ENCODE measurements at regions not wholly inside any gene's neighbourhood (a gene's known extent, or its start where the extent isn't known, plus 50 kb on each side); places are given as distances from the start of the nearest gene placed in this dataset.
"Not testable (repeated sequence)": the region's sequence is repeated elsewhere in the genome, so short reads cannot be mapped to it uniquely, and the experiment has no call there.

DNA sequence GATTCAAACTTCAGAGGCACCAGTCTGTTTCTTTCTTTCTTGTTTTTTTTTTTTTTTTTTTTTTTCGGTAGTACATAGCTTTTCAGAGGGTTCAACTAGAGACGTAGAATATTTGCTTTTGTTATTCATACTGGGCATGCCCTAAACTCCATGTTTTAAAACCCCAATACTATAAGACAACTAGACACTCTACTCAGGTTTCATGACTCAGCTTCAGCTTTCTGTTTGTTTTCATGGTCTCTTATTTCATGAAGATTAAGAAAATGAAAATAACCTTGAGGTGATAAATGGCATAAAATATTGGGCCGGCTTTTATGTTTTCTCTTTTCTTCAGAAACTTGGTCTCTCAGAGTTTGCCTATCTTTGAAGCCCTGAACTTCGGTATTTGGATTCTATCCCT, 2126.3 kb upstream of the ACO1 start:
- DNase-seq, result no peak

DNA sequence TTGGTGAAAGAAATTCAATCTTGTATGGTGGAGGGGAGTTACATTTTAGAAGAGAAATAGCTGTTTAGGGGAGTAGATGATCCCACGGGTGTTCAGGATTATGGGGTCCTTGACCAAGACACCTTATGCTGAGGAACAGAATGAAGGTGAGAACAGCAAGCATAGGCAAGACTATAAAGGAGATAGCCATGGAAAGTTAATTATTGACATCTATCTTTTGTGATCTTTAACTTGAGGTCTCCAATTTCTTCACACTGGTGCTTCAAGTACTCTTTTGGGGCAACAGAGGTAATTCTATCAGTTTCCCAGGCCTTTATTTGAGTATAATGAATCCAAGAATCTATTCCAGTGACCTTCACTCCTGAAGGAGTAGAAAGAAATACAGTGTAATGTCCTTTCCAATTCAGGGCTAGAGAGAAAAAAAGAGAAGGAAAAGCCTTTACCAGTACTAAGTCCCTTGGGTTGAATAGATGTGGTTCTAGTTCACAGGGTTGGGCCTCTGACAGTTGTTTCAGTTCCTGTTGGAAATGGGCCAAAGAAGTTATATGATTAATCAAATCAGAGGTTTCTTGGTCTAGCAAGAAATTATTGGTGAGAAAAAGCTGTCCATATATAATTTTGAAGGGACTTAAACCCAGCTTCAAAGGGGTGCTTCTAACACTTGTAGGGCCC, 2104.1 kb upstream of the ACO1 start:
- DNase-seq, result no peak

DNA sequence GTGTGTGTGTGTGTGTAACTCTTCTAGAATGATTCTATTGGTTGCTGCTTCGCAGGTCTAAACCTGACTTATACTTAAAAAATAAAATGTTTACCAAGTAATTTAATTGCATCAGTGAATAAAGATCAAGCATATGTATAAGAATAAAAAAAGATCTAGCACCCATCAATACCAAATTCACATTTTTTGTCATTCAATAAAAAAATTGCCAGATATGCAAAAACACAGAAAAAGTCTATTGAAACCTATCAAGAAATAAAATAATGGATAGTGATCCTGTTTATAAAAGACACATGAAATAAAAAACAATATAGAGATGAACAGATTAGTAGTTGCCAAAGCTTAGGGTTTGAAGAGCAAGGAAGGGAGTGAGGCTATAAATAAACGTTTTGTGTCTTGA, 2095.0 kb upstream of the ACO1 start:
- DNase-seq, result no peak

DNA sequence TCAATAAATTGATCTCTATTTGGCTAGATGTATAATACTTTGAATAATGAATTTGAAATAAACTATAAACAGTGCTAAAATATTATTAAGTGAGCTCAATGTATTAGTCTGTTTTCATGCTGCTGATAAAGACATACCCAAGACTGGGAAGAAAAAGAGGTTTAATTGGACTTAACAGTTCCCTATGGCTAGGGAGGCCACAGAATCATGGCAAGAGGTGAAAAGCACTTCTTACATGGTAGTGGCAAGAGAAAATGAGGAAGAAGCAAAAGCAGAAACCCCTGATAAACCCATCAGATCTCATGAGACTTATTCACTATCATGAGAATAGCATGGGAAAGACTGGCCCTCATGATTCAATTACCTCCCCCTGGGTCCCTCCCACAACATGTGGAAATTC, 2092.4 kb upstream of the ACO1 start:
- not testable (repeated sequence) for DNase-seq

DNA sequence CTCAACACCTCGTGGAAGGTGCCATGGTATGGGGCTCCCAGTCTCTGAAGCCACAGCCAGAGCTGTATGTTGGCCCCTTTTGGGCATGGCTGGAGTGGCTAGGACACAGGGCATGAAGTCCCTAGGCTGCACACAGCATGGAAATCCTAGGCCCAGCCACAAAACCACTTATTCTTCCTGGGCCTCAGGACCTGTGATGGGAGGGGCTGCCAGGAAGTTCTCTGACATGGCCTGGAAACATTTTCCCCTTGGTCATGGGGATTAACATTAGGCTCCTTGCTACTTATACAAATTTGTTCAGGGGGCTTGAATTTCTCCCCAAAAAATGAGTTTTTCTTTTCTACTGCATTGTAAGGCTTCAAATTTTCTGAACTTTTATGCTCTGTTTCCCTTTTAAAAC, 2091.2 kb upstream of the ACO1 start:
- DNase-seq, result no peak

DNA sequence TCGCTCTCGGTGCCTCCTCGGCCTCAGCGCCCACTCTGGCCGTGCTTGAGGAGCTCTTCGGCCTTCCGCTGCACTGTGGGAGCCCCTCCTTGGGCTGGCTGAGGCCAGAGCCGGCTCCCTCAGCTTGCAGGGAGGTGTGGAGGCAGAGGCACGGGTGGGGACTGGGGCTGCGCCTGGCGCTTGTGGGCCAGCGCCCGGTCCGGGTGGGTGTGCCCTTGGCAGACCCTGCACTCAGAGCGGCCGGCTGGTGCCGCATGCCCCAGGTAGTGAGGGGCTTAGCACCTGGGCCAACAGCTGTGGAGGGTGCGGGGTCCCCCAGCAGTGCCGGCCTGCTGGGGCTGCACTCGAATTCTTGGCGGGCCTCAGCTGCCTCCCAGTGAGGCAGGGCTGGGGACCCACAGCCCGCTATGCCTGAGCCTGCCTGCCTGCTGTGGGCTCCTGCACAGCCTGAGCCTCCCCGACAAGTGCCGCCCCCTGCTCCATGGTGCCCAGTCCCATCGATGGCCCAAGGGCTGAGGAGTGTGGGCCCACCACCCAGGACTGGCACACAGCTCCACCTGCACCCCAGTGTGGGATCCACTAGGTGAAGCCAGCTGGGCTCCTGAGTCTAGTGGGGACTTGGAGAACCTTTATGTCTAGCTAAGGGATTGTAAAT, 2085.2 kb upstream of the ACO1 start:
- DNase-seq, result no peak

DNA sequence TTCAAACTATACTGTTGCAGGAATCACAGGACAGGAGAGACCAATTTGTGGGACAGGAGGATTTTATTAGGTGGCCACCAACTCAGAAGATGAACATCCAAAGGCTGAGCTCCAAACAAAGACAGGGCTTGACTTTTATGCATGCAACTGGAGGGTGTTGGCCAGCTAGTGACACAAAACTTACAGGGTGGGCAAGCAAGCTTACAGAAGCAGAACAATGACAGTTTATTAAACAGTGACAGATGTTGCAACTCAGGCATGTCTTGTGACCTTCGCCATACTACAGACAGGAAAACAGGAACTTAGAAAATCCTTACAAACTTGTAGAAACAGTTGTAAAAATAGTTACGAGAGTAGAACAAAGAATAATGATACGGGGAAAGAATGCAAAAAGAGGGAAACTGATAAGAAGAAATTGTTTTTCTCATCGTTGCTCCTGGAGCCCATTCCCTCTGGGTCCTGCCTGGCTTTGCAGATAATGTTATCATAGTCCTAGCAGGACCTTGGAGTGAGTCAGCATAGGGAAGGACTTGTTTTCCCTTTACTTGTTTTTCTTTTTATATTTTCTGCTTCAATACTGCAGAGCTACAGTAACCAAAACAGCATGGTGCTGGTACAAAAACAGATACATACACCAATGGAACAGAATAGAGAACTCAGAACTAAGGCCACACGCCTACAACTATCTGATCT, 2083.0 kb upstream of the ACO1 start:
- DNase-seq, result no peak

DNA sequence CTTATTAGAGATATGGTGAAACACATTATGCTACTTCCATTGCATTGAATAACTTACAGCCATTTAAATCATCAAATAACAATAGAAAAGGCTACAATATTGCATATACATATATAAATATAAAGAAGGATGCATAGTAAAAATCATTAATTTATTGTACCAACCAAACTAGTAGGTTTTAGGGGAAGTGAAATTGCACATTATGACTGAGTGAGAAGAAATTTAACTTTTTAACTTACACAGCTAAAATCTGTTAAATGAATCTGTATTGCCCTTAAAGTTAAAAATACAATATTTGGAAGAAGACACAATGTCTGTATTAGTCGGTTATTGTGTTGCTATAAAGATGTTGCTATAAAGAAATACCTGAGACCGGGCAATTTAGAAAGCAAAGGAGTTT, 2073.7 kb upstream of the ACO1 start:
- no peak for DNase-seq

DNA sequence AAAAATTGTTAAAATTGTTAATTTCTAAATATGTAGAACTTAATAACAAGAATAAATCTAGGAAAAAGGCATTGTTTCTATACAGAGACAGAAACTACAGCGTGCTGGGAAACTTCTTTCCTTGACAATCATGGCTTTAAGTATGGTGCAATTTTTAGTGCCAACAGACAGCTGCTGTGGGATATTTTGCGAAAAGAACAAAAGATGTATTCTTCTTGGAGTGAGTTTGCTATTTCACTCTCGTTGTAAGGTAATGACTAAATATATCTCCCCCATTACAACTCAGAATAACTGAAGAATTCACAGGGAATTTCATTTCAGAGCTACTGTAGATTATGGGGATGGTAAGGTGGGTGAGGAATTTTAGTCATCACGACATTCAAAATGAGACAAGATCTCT, 2055.0 kb upstream of the ACO1 start:
- DNase-seq, result no peak

DNA sequence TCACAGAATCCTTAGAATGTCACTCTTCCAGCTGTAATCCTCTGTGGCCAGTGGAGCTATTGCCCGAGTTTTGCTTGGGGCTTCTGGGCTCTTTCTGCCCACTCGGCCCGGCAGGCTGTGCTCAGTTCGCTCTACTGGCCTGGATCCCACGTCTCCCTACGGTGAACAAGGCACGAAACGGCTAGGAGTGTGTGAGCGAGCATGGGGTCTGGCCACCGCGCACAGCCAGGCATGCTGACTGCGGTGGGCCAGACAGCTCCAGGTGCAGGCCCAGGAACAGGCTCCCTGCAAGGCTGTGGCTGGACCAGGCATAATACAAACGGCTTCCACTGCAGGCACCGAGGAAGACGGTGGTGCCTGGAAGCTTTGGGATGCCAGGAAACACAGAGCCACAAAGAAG, 2035.5 kb upstream of the ACO1 start:
- DNase-seq, result no peak

DNA sequence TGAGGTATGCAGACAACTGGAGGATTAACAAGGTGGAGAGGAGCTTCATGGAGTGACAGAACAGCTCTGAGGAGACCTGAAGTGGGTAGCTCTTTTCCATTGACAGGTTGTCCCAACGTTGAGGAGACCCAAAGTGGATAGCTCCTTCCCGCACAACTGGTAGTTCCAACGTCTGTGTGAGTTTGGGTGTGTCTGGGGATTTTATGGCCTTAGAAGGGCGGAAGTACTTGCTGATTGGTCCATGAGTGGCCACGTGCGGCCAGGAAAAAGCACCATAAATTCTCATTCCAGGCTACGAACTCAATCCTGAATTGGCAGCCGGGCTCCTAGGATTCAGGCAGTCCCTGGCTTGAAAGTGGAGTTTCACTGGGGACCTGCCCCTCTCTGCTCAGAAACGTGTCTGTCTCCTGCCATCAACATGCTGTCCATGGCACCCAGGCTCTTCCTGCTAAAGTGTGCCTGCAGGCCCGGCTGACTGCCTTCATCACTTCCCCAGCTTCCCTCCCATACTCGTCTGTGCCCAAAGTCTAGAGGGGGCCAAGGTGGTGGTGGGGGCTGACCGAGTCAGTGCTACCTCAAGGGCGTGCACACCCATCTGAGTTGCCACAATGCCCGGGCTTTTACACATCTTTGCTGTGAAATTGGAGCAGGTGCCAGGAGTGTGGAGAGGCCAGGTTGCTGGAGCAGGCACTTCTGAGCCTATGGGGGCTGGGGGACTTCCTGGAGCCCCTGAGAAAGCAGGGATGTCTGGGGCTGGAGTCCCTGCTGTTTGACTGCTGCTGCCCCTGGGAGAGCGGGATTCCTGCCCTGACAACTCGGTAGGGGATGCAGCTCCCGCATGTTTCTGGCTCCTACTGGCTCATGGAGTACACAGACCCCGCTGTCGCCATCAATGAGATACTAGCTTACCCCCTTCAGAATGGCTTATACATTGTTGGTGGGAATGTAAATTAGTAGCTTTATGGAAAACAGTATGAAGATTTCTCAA, 2034.6 kb upstream of the ACO1 start:
- no peak for DNase-seq

DNA sequence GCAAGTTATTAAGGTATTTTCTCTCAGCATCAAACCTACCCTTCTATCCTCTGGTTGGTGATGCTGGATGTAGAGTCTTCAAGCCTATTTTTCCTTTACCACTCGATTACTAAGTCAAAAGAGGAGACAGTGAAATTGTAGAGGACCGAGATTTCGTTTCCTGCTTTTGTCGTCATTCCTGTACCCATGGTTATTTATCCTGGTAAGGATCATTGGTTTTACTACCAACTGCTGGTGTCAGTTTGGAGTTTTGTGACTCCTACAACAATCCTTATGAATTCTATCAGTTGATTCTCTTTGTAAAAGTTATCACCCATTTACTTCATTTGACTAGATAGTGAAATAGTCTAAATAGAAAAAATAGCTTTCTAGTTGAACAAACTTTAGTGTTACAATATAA, 2028.2 kb upstream of the ACO1 start:
- DNase-seq, result no peak

DNA sequence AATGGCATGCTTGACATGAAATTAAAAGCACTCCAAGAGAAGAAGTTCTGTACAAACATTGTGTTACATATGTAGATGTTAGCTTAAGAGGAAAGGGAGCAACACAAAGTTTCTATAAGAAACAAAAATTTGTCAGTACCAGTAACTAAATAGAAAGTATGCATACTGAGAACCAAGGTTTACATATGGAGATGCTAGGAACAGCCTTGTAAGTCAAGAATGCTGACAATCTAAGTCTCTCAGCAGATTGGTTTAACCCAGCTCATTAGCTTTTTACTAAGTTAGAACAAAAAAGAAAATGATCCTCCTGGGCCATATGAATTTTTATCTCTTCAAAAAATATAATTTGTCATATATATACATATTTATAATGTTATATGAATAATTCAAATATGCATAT, 2022.1 kb upstream of the ACO1 start:
- no peak for DNase-seq

DNA sequence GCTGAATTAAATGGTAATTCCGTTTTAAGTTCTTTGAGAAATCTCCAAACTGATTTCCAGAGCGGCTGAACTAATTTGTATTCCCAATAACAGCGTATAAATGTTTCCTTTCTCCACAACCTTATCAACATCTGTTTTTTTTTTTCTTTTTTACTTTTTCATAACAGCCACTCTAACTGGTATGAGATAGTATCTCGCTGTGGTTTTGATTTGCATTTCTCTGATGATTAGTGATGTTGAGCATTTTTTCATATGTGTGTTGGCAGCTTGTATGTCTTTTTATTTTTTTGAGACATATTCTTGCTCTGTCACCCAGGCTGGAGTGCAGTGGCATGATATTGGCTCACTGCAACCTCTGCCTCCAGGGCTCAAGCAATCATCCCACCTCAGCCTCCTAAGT, 2018.3 kb upstream of the ACO1 start:
- not testable (repeated sequence) for DNase-seq

DNA sequence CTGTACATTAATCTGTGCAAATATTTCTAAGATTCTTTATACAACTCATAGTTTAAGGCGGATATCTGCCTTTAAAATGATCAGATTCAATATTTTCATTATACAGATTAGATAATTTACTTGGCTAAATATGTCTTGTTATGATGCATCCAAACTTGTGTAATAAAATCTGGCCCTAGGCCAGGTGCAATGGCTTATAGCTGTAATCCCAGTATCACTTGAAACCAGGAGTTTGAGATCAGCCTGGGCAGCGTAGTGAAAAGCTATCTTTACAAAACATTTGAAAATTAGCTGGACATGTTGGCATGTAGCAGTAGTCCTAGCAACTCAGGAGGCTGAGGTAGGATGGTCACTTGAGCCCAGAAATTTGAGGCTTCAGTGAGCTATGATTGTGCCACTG, 2002.2 kb upstream of the ACO1 start:
- peak; percentile 5 for DNase-seq

DNA sequence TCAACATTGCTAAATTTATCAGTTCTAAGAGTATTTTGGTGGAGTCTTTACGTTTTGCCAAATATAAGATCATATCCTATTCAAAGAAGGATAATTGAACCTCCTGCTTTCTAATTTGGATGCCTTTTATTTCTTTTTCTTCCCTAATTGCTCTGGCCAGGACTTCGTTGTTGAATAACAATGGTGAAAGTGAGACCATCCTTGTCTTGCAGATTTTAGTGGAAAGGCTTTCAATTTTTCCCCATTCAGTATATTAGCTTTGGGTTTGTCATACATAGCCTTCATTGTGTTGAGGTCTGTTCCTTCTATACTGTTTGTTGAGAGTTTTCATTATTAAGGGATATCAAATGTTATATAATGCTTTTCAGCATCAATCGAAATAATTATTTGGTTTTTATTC, 1974.2 kb upstream of the ACO1 start:
- DNase-seq, result no peak

DNA sequence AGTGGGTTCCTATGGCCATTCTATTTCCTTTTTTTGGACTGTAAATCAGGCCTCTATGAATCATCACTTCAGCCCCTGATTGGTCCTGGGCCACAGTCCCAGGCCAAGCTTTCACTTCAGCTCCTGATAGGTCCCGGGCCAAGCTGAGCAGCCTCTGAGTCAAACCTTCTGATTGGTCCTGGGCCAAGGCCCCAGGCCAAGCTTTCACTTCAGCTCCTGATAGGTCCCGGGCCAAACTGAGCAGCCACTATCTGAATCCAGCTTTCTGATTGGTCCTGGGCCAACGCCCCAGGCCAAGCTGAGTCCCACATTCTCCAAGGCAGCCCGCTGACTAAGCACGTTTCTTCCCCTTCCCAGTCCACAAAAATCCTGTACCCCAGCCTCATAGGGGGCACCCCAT, 1972.9 kb upstream of the ACO1 start:
- no peak for DNase-seq

DNA sequence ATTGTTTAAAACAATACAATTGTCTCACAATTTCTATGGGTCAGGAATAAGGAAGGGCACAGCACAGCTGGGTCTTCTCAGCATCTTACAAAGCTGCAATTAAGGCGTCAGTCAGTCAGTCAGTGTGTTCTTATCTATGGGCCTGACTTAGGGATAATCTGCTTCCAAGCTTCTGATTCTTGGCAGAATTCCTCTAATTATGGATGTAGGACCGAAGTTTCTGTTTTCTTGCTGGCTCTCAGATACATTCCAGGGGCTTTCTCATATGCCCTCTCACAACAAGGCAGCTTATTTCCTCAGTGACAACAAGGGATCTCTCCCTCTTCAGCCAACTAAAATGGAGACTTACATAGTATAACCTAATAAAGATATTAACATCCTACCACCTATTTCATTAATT, 1925.3 kb upstream of the ACO1 start:
- DNase-seq, result no peak

DNA sequence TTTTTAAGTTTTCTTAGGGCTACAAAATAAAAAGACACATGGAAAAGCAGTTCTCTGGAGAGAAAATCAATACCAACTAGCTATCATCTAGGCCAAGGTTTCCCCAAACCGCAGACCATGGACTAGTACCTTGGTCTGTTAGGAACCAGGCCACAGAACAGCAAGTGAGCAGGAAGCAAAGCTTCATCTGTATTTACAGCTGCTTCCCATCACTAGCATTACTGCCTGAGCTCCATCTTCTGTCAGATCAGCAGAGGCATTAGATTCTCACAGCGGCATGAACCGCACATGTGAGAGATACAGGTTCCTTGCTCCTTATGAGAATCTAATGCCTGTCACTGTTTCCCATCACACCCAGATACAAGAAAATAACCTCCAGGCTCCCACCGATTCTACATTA, 1907.6 kb upstream of the ACO1 start:
- no peak for DNase-seq

DNA sequence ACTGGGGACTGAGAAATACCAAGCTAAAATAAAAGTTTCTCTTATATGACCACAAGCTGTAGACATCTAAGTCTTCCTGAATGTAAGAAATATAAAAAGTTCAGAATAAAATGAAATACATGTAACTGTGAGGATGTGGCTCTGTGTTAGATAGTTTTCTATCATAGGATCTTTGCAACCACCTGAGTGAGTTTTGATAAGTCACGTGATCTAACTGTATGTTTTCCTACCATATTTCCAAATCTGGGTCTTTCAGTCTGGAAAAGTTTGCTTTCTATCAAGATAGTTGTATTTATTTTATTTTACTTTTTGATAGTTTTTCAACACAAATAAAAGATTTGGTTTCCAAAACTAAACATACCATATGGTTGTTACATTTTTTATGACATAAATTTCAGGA, 1905.8 kb upstream of the ACO1 start:
- DNase-seq, result no peak

DNA sequence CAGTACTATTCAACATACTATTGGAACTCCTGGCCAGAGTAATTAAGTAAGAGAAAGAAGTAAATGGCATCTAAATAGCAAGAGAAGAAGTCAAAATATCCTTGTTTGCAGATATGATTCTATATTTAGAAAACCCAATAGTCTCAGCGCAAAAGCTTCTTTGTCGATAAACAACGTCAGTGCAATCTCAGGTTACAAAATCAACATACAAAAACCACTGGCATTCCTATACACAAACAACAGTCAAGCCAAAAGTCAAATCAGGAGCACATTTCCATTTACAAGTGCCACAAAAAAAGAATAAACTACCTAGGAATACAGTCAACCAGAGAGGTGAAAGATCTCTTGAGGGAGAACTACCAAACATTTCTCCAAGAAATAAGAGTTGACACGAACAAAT, 1901.9 kb upstream of the ACO1 start:
- DNase-seq, result no peak

DNA sequence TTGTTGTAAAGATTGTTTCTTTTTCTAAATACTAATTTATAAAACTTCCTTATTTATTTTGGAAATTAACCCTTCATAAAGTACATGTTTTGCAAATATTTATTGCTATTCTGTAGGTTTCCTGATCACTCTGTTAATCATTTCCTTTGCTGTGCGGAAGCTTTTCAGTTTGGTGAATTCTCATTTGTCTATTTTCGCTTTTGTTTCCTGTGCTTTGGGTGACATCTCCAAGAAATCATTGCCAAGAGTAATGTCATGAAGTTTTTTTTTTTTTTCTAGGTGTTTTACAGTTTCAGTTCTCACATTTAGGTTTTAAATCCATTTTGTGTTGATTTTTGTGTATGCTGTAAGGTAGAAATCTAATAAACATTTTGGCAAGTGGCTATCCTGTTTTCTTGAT, 1899.8 kb upstream of the ACO1 start:
- DNase-seq, result no peak

DNA sequence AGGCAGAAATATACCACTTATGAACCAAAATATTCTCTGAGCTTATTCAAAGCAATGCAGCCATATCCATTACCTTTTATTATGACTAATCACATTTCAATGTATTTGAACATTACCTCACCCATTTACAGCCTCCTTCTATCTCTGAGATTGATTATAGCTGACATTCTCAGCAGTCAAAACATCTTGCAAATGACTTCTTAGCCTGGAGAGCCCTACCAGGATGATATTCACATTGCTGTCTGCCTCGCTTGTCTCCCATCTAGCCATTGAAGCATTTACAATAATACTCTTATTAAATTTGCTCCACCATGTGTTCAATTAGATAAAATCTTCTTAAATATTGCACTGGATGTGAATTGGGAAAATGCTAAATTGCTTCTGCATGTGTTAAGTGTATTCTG, 1879.9 kb upstream of the ACO1 start:
- no peak for DNase-seq

Measured in NCI-H82 (cell line).